ENCODE measurements at regions not wholly inside any gene's neighbourhood (a gene's known extent, or its start where the extent isn't known, plus 50 kb on each side); places are given as distances from the start of the nearest gene placed in this dataset.

DNA sequence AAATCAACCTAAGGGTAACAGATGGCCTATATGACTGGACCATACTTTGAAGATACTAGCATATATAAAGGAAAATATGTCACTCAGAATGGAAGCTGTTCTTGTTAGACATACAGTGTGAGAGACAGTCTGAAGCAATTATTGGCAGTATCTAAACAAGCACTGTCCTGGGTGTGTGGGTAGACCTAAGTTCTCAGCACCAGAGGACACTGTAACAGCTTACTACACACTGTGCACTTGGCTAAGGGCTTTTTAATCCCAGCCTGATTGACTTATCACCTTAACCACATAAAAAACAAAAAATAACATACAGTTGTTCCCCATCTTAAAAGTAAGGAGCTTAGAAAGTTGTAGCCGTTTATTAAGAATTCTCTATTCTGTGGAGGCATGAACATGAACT is 1066.1 kb upstream of the FANCL start:
- TF ChIP-seq CHD4 (IDR thresholded peaks at IDR 0.05; ENCODE audit: borderline replicate concordance) (no peak), POLR2A (IDR thresholded peaks at IDR 0.05; ENCODE audit: low read length) (no peak), CTCF (IDR thresholded peaks at IDR 0.05) (no peak), HOXB5 (CRISPR knock-in tag; IDR thresholded peaks at IDR 0.05) (no peak)

Data from A549 (cell line).